Keratinocyte (primary cell): ENCODE measurements at regions not wholly inside any gene's neighbourhood (a gene's known extent, or its start where the extent isn't known, plus 50 kb on each side); places are given as distances from the start of the nearest gene placed in this dataset.

Source experiments
- DNase-seq: peaks from one replicate; pipeline ENCODE4 v3.0.0-alpha.2; 2011; ENCODE audit warnings: low read depth, missing footprints, low spot score
- FAIRE-seq: peaks from 2 replicates; lab custom pipeline; 2011; peaks lifted over from hg19 to GRCh38; lab: Jason Lieb, UNC
- H2AFZ ChIP-seq: 2 replicates; pipeline ENCODE4 v1.6.0; 2012; ENCODE audit warnings: low read length, control low read depth, inconsistent platforms; ENCODE audit not compliant: control insufficient read depth
- H3K27ac ChIP-seq: 2 replicates; pipeline ENCODE4 v1.5.1; 2011; ENCODE audit warnings: low read length; ENCODE audit not compliant: control insufficient read depth, insufficient read depth
- H3K27me3 ChIP-seq: 3 replicates; pipeline ENCODE4 v1.6.0; 2011; ENCODE audit warnings: low read length; ENCODE audit not compliant: control insufficient read depth, insufficient read depth; ENCODE audit errors: extremely low read depth
- H3K36me3 ChIP-seq, 2 experiments: 2 replicates in 1 of 2; 3 replicates in 1 of 2; pipeline ENCODE4 v1.5.1; 2011; ENCODE audit warnings: low read length in 2 of 2, mild to moderate bottlenecking in 1 of 2; ENCODE audit not compliant: control insufficient read depth in 2 of 2, insufficient read depth in 2 of 2; ENCODE audit errors: extremely low read depth in 1 of 2
- H3K4me1 ChIP-seq: 3 replicates; pipeline ENCODE4 v1.5.1; 2011; ENCODE audit warnings: low read length; ENCODE audit not compliant: control insufficient read depth, insufficient read depth; ENCODE audit errors: extremely low read depth
- H3K4me2 ChIP-seq: 3 replicates; pipeline ENCODE4 v1.6.0; 2011; ENCODE audit warnings: low read depth, low read length; ENCODE audit not compliant: control insufficient read depth, insufficient read depth; ENCODE audit errors: extremely low read depth
- H3K4me3 ChIP-seq, 3 experiments: fragments of 200-600 bp in 1 of 3; sonication (generic) in 1 of 3; 2 replicates in 2 of 3; 3 replicates in 1 of 3; pipeline ENCODE4 v1.5.1; 2011 to 2016; ENCODE audit warnings: low read length in 3 of 3, mild to moderate bottlenecking in 3 of 3, control low read depth in 2 of 3, inconsistent platforms in 1 of 3, low read depth in 1 of 3, mixed read lengths in 1 of 3, mixed run types in 1 of 3, moderate library complexity in 1 of 3; ENCODE audit not compliant: control insufficient read depth in 2 of 3, insufficient read depth in 2 of 3; ENCODE audit errors: extremely low read depth in 1 of 3
- H3K79me2 ChIP-seq: 2 replicates; pipeline ENCODE4 v1.6.0; 2012; ENCODE audit warnings: low read length; ENCODE audit not compliant: control insufficient read depth, insufficient read depth
- H3K9ac ChIP-seq: 3 replicates; pipeline ENCODE4 v1.6.0; 2011; ENCODE audit warnings: low read length; ENCODE audit not compliant: control insufficient read depth, insufficient read depth; ENCODE audit errors: extremely low read depth
- H3K9me1 ChIP-seq: 3 replicates; pipeline ENCODE4 v1.6.0; 2011; ENCODE audit warnings: low read length; ENCODE audit not compliant: control insufficient read depth, insufficient read depth; ENCODE audit errors: extremely low read depth
- H3K9me3 ChIP-seq: 2 replicates; pipeline ENCODE4 v1.5.1; 2012; ENCODE audit warnings: low read depth, low read length; ENCODE audit not compliant: control insufficient read depth
- H4K20me1 ChIP-seq: 3 replicates; pipeline ENCODE4 v1.6.0; 2011; ENCODE audit warnings: low read length; ENCODE audit not compliant: control insufficient read depth, insufficient read depth; ENCODE audit errors: extremely low read depth
- EZH2 ChIP-seq: IDR thresholded peaks from one replicate; pipeline ENCODE4 v1.6.1; 2012; ENCODE audit warnings: inconsistent platforms, mild to moderate bottlenecking, low read length, moderate library complexity
- dilution Hi-C: fragments of 300-500 bp; cut with MboI; formaldehyde crosslinking; loops from one replicate; pipeline ENCODE4 v1.7.0; 2020; ENCODE audit warnings: low sequenced_read_pairs; ENCODE audit not compliant: extremely low pct_ligation_motif_present
- TF ChIP-seq, protein P1 (sequence below), 3 experiments: IDR thresholded peaks in 1 of 3; conservative IDR thresholded peaks in 1 of 3; optimal IDR thresholded peaks in 1 of 3; 2 replicates in 2 of 3; 3 replicates in 1 of 3; pipeline versions ENCODE3 to v1.5.1; 2011; ENCODE audit warnings: low read length in 3 of 3, mild to moderate bottlenecking in 3 of 3, moderate library complexity in 2 of 3, control low read depth in 1 of 3, inconsistent platforms in 1 of 3; ENCODE audit not compliant: insufficient read depth in 2 of 3; ENCODE audit errors: extremely low read depth in 1 of 3

DNA sequence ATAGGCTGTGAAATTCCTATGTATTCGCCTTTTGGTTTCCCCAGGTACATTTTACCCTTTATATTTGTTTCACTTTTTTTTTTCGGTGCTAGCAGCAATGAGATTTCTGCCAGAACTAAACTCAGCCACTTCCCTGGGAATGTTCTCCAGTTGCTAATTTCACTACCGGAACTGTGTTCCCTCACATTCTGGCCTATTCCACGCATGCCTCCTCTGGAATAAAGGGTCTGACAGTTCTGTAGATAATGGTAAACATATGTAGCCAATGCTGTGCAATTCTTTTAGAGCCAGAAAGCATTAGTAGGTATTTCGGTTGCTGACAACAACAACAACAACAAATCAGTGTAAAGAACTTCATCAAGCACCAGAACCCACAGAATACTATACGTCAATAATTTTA, 96.1 kb upstream of the TBX18 start:
- DNase-seq (no peak), FAIRE-seq (no peak)
- H3K4me1 ChIP-seq, result no peaks in the 10 kb centered on the region
- H3K27me3 ChIP-seq, result no peaks in the 10 kb centered on the region
- H3K79me2 ChIP-seq, result no peaks in the 10 kb centered on the region
- no peak overlapping the region for H3K27ac ChIP-seq
- no peaks in the 10 kb centered on the region for H4K20me1 ChIP-seq
- no peaks in the 10 kb centered on the region for H3K9me1 ChIP-seq
- H3K4me2 ChIP-seq, result no peak overlapping the region
- no peak overlapping the region for H2AFZ ChIP-seq
- dilution Hi-C loops, result no loop called here
- no peak overlapping the region for H3K9ac ChIP-seq
- no peaks in the 10 kb centered on the region for H3K9me3 ChIP-seq
- no peak overlapping the region for H3K4me3 ChIP-seq
- TF ChIP-seq EZH2, result no peak
- TF ChIP-seq, protein P1, sequence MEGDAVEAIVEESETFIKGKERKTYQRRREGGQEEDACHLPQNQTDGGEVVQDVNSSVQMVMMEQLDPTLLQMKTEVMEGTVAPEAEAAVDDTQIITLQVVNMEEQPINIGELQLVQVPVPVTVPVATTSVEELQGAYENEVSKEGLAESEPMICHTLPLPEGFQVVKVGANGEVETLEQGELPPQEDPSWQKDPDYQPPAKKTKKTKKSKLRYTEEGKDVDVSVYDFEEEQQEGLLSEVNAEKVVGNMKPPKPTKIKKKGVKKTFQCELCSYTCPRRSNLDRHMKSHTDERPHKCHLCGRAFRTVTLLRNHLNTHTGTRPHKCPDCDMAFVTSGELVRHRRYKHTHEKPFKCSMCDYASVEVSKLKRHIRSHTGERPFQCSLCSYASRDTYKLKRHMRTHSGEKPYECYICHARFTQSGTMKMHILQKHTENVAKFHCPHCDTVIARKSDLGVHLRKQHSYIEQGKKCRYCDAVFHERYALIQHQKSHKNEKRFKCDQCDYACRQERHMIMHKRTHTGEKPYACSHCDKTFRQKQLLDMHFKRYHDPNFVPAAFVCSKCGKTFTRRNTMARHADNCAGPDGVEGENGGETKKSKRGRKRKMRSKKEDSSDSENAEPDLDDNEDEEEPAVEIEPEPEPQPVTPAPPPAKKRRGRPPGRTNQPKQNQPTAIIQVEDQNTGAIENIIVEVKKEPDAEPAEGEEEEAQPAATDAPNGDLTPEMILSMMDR (optimal IDR thresholded peaks at IDR 0.05 in 1 of 3, IDR thresholded peaks at IDR 0.05 in 1 of 3, conservative IDR thresholded peaks at IDR 0.05 in 1 of 3; ENCODE audit: extremely low read depth in 1 of 3, insufficient read depth in 2 of 3, low read length in 3 of 3), result no peak
- no peaks in the 10 kb centered on the region for H3K36me3 ChIP-seq

DNA sequence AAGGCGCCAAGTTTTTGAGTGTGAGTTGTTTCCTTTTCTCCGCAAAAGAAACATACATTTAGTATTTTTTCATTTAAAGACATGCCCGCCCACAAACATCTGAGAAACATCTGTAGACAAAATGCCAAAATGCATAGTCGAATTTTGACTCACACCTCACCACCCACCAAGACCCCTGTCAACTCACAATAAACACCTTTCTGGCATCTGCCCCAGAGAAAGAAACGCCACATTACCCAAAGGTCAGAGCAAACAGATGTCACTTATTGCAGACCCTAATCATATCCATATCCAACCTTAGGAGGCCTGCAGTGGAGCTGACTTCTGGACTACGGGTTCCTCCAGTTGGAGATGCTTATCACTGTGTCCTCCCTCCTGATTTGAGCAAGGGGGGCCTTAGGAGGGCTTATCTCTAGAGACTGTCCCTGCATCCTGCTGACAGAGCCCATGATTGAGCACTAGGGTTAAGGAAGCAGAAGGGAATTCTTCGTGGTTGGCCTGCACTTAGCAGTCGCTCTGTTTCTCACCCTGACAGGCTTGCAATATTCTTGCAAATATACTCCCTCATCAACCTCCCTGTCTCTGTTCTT, 90.5 kb upstream of the TBX18 start:
- no peaks in the 10 kb centered on the region for H3K9me1 ChIP-seq
- H3K36me3 ChIP-seq, result no peaks in the 10 kb centered on the region
- H2AFZ ChIP-seq, result no peak overlapping the region
- no peaks in the 10 kb centered on the region for H3K4me1 ChIP-seq
- H3K27ac ChIP-seq, result no peak overlapping the region
- TF ChIP-seq, protein P1 (optimal IDR thresholded peaks at IDR 0.05 in 1 of 3, IDR thresholded peaks at IDR 0.05 in 1 of 3, conservative IDR thresholded peaks at IDR 0.05 in 1 of 3; ENCODE audit: extremely low read depth in 1 of 3, insufficient read depth in 2 of 3, low read length in 3 of 3), result no peak
- no peak for TF ChIP-seq EZH2
- no peak overlapping the region for H3K4me3 ChIP-seq
- no peak overlapping the region for H3K9ac ChIP-seq
- H3K79me2 ChIP-seq, result no peaks in the 10 kb centered on the region
- H4K20me1 ChIP-seq, result no peaks in the 10 kb centered on the region
- dilution Hi-C loops, result no loop called here
- no peaks in the 10 kb centered on the region for H3K9me3 ChIP-seq
- no peaks in the 10 kb centered on the region for H3K27me3 ChIP-seq
- DNase-seq (no peak), FAIRE-seq (no peak)
- H3K4me2 ChIP-seq, result no peak overlapping the region
